Lower leg skin (tissue), 3 donors: ENCODE measurements at regions not wholly inside any gene's neighbourhood (a gene's known extent, or its start where the extent isn't known, plus 50 kb on each side); places are given as distances from the start of the nearest gene placed in this dataset.

ENCODE experiments used
- POLR2A ChIP-seq, 2 donors: fragments of 450-650 bp; IDR thresholded peaks; one replicate each; pipeline ENCODE4 v1.6.1; 2016 to 2017; ENCODE audit warnings: antibody characterized with exemption in 2 of 2, mild to moderate bottlenecking in 1 of 2, moderate library complexity in 1 of 2
- TF ChIP-seq, protein P1 (sequence below), 3 donors: fragments of 450-650 bp; IDR thresholded peaks; one replicate each; pipeline ENCODE4 v1.5.1; 2016; ENCODE audit warnings: antibody characterized with exemption in 3 of 3, mild to moderate bottlenecking in 3 of 3, moderate library complexity in 2 of 3

- TF ChIP-seq, protein P1, sequence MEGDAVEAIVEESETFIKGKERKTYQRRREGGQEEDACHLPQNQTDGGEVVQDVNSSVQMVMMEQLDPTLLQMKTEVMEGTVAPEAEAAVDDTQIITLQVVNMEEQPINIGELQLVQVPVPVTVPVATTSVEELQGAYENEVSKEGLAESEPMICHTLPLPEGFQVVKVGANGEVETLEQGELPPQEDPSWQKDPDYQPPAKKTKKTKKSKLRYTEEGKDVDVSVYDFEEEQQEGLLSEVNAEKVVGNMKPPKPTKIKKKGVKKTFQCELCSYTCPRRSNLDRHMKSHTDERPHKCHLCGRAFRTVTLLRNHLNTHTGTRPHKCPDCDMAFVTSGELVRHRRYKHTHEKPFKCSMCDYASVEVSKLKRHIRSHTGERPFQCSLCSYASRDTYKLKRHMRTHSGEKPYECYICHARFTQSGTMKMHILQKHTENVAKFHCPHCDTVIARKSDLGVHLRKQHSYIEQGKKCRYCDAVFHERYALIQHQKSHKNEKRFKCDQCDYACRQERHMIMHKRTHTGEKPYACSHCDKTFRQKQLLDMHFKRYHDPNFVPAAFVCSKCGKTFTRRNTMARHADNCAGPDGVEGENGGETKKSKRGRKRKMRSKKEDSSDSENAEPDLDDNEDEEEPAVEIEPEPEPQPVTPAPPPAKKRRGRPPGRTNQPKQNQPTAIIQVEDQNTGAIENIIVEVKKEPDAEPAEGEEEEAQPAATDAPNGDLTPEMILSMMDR (IDR thresholded peaks at IDR 0.05) = no peak
- no peak for TF ChIP-seq POLR2A (IDR thresholded peaks at IDR 0.05)
Observed at GRCh38 chr2:143856978-143857377, 662.9 kb downstream of the ZEB2 start.
